Kidney (tissue), 13 donors: ENCODE measurements at regions not wholly inside any gene's neighbourhood (a gene's known extent, or its start where the extent isn't known, plus 50 kb on each side); places are given as distances from the start of the nearest gene placed in this dataset.

ENCODE experiments used
- DNase-seq, 5 donors: peaks; one replicate each; pipeline ENCODE4 v3.0.0-alpha.2; 2013 to 2020
- FAIRE-seq: peaks from 2 replicates; lab custom pipeline; 2012; peaks lifted over from hg19 to GRCh38; lab: Jason Lieb, UNC
- H3K27ac ChIP-seq, 2 donors: one replicate each; pipeline ENCODE4 v1.7.0; 2013; ENCODE audit warnings: low read depth in 2 of 2, low read length in 2 of 2, inconsistent platforms in 1 of 2
- H3K27me3 ChIP-seq: one replicate; pipeline ENCODE4 v1.7.1; 2013; ENCODE audit warnings: low read length, inconsistent platforms; ENCODE audit not compliant: control insufficient read depth, insufficient read depth
- H3K36me3 ChIP-seq, 3 donors: one replicate each; pipeline versions ENCODE4 v1.7.0 to v1.7.1; 2013; ENCODE audit warnings: low read length in 3 of 3, control low read depth in 1 of 3, inconsistent platforms in 1 of 3; ENCODE audit not compliant: insufficient read depth in 3 of 3, control insufficient read depth in 2 of 3
- H3K4me1 ChIP-seq, 3 donors: one replicate each; pipeline versions ENCODE4 v1.7.0 to v1.7.1; 2013; ENCODE audit warnings: low read length in 3 of 3, inconsistent platforms in 1 of 3, low read depth in 1 of 3; ENCODE audit not compliant: control insufficient read depth in 2 of 3, insufficient read depth in 2 of 3
- H3K4me3 ChIP-seq, 3 donors: one replicate each; pipeline versions ENCODE4 v1.7.0 to v1.8.1; 2013; ENCODE audit warnings: low read length in 3 of 3, control low read depth in 1 of 3, inconsistent platforms in 1 of 3
- H3K9ac ChIP-seq, 3 donors: one replicate each; pipeline versions ENCODE4 v1.7.0 to v1.7.1; 2013; ENCODE audit warnings: low read length in 3 of 3, control low read depth in 1 of 3, inconsistent platforms in 1 of 3
- H3K9me3 ChIP-seq, 3 donors: one replicate each; pipeline versions ENCODE4 v1.7.0 to v1.7.1; 2013; ENCODE audit warnings: low read length in 3 of 3, control low read depth in 1 of 3, inconsistent platforms in 1 of 3; ENCODE audit not compliant: control insufficient read depth in 2 of 3, insufficient read depth in 1 of 3
- CTCF ChIP-seq: IDR thresholded peaks from 3 replicates; pipeline ENCODE4 v1.5.1; 2012; ENCODE audit warnings: mild to moderate bottlenecking, moderate library complexity, borderline replicate concordance; ENCODE audit not compliant: insufficient read depth; ENCODE audit errors: extremely low read depth
- intact Hi-C: fragments of 100-400 bp; cut with DNase I; formaldehyde crosslinking; loops from one replicate; pipeline ENCODE4 v1.11.1; 2022
- donor health status: control.
- donor health status: control.
- donor health status: control.
- donor health status: control.
- donor health status: control.
- donor health status: DM: yes; HTN: yes; CAD: no.
- donor health status: Normal renal cell carcinoma (clear cell type).

GRCh38 chr13:73599232-73600128 lies 534.7 kb downstream of the KLF12 start:
- no peak for FAIRE-seq
- no peaks in the 10 kb centered on the region for H3K27me3 ChIP-seq
- no peak for TF ChIP-seq CTCF
- DNase-seq: no peak
- H3K4me3 ChIP-seq: no peak overlapping the region
- H3K9me3 ChIP-seq: peaks cover 0 to 6% (median 0%) of the 10 kb centered on the region in 3 donors
- H3K27ac ChIP-seq: no peak overlapping the region
- no peaks in the 10 kb centered on the region for H3K36me3 ChIP-seq
- intact Hi-C loops: no loop called here
- H3K9ac ChIP-seq: no peak overlapping the region
- H3K4me1 ChIP-seq: no peaks in the 10 kb centered on the region

GRCh38 chr13:73598020-73598712 lies 536.0 kb downstream of the KLF12 start:
- DNase-seq (no peak), FAIRE-seq (no peak)
- H3K27ac ChIP-seq: no peak overlapping the region
- H3K9ac ChIP-seq: no peak overlapping the region
- TF ChIP-seq CTCF: no peak
- H3K4me1 ChIP-seq: no peaks in the 10 kb centered on the region
- intact Hi-C loops: no loop called here
- no peaks in the 10 kb centered on the region for H3K36me3 ChIP-seq
- no peaks in the 10 kb centered on the region for H3K27me3 ChIP-seq
- H3K4me3 ChIP-seq: no peak overlapping the region
- H3K9me3 ChIP-seq: no peaks in the 10 kb centered on the region

DNA sequence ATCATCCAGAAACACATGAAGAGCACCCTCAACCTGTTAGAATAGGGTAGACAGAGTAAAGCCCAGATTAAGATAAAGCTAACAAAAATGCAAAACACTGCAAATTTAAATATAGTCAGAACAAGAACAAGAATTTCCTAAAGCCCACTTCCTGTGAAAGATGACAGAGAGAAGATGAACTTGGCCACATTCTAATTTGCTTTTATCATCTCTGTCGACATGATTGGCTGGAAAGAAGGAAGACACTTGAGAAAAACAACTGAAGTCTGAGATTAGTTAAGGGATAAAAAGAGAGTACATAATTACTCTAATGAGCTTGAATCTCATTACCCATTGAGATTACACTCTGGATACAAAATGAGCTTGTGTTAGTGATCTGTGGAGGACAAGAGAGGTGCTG lies 537.6 kb downstream of the KLF5 start:
- no peak for TF ChIP-seq CTCF
- intact Hi-C loops: no loop called here

More for the DNA sequence above, 537.6 kb downstream of the KLF5 start:
- Histone ChIP-seq H3K27ac (no peak overlapping the region), H3K9me3 (no peaks in the 10 kb centered on the region), H3K9ac (no peak overlapping the region), H3K4me1 (no peaks in the 10 kb centered on the region), H3K4me3 (no peak overlapping the region), H3K36me3 (no peaks in the 10 kb centered on the region), H3K27me3 (no peaks in the 10 kb centered on the region)
- FAIRE-seq: no peak
- no peak for DNase-seq
